ENCODE measurements at regions not wholly inside any gene's neighbourhood (a gene's known extent, or its start where the extent isn't known, plus 50 kb on each side); places are given as distances from the start of the nearest gene placed in this dataset.
A peak's percentile ranks its signal among the peaks of the same experiment; 100 is the strongest.

DNA sequence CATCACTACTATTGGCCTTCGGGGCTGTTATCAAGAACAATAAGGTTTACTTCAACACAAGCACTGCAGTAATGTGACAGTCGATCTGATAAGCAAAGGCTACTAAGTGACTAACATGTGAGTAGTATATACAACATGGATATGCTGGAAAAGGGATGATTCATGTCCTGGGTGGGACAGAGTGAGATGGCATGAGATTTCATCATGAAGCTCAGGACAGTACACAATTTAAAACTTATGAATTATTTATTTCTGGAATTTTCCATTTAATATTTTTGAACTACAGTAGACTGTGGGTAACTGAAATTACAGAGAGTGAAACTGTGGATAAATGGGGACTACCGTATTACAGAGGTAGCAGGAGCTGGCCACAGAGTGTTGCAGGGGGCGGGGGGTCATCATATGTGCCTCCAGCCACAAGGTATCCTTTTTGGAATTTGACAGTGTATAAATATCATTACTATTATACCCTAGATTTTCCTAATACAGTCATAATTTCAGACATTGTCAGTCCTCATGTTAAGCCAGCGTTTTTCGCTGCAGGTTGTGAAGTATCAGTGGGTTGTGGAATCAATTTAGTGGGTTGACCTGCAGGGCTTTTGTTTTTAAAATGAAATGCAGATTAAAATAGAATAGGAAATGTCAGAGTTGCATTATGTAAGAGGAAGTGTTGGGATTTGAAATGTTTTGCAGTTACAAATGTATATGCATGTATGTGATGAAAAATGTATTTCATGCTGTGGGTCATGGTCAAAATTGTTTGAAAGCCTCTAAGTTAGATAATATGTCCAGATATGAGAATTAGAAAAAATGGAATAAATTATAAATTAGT is 148.0 kb upstream of the NUDT4 start:
- Histone ChIP-seq H3K27me3 (replicated peaks in 1 of 4; ENCODE audit: control insufficient read depth in 3 of 4, extremely low read depth in 1 of 4, insufficient read depth in 3 of 4, low read length in 3 of 4) (peaks cover 0 to 1% (median 0%) of the 10 kb centered on the region in 4 experiments; a peak in 1 of 7 replicates), H3K14ac (ENCODE audit: insufficient read length) (no peak overlapping the region), H3K36me3 (ENCODE audit: control insufficient read depth in 2 of 4, insufficient read depth in 4 of 4, low read length in 3 of 4) (no peaks in the 10 kb centered on the region), H3K9ac (replicated peaks in 1 of 4; ENCODE audit: extremely low read depth in 1 of 4, low read depth in 3 of 4, low read length in 3 of 4) (no peak overlapping the region), H3K4me2 (ENCODE audit: insufficient read depth in 1 of 2, low read depth in 2 of 2, low read length in 2 of 2) (no peak overlapping the region), H3K18ac (ENCODE audit: extremely low read depth, low read length) (no peak overlapping the region), H3K79me2 (ENCODE audit: control insufficient read depth in 1 of 2, insufficient read depth in 2 of 2, low read length in 2 of 2) (no peaks in the 10 kb centered on the region), H3K56ac (replicated peaks; ENCODE audit: insufficient read length, low read depth, low read length) (no peak overlapping the region), H2BK12ac (ENCODE audit: low read depth, low read length) (no peak overlapping the region), H4K5ac (ENCODE audit: insufficient read length, low read depth, low read length) (no peak overlapping the region), H3K23ac (ENCODE audit: insufficient read length) (no peak overlapping the region), H2BK20ac (ENCODE audit: low read length) (no peak overlapping the region), H3K9me3 (ENCODE audit: insufficient read depth in 2 of 2, low read depth in 1 of 2, low read length in 1 of 2) (peaks cover 0 to 7% of the 10 kb centered on the region in 2 experiments; a peak in 1 of 4 replicates), H2AFZ (ENCODE audit: low read length) (no peak overlapping the region), H3K4ac (replicated peaks; ENCODE audit: insufficient read length, low read depth, low read length) (no peak overlapping the region), H3K4me1 (replicated peaks in 1 of 4; ENCODE audit: control insufficient read depth in 3 of 4, insufficient read depth in 4 of 4, low read length in 3 of 4) (no peaks in the 10 kb centered on the region), H4K91ac (replicated peaks; ENCODE audit: insufficient read length, low read length) (peak overlapping the region; percentile 81), H4K8ac (ENCODE audit: extremely low read depth, insufficient read depth, low read length) (no peak overlapping the region), H3K23me2 (ENCODE audit: low read depth, low read length) (no peaks in the 10 kb centered on the region), H2BK5ac (ENCODE audit: low read depth, low read length) (no peak overlapping the region), H3K4me3 (ENCODE audit: extremely low read depth in 1 of 4, insufficient read depth in 2 of 4, low read depth in 3 of 4, low read length in 4 of 4) (no peak overlapping the region), H2BK15ac (ENCODE audit: low read length) (no peak overlapping the region), H2AK5ac (ENCODE audit: low read depth, low read length) (no peak overlapping the region), H4K20me1 (replicated peaks in 1 of 2; ENCODE audit: control insufficient read depth in 1 of 2, insufficient read depth in 2 of 2, low read length in 2 of 2) (no peaks in the 10 kb centered on the region), H3K27ac (ENCODE audit: low read depth, low read length) (no peak overlapping the region), H3K79me1 (ENCODE audit: low read depth, low read length) (no peaks in the 10 kb centered on the region), H2BK120ac (replicated peaks; ENCODE audit: low read depth, low read length) (no peak overlapping the region)
- ChIA-PET POLR2A (ENCODE audit: partially characterized antibody) (no interaction called here), CTCF (ENCODE audit: partially characterized antibody) (interaction anchor here (0.7 kb wide), 1 partner anchor 12 kb away, joined by 4 read pairs; no protein-coding TSS in a partner anchor)
- WGBS, 2 experiments (ENCODE audit: extremely low coverage in 1 of 2, insufficient coverage in 1 of 2, insufficient read length in 1 of 2, insufficient replicate concordance in 2 of 2, low coverage in 1 of 2, low lambda C conversion rate in 2 of 2, missing lambda C conversion rate in 1 of 2) = 64% methylated on average over 6 of the region's 6 CpGs; no CpG with 5 or more reads in 1 of the 2 experiments
- no peak for FAIRE-seq
- DNase-seq (ENCODE audit: low read depth in 1 of 2, low spot score in 2 of 2) = no peak
- TF ChIP-seq TEAD4 (IDR thresholded peaks at IDR 0.05; ENCODE audit: low read depth, low read length) = no peak
- no peak for TF ChIP-seq SIX5 (IDR thresholded peaks at IDR 0.05; ENCODE audit: low read depth, low read length)
- TF ChIP-seq USF2 (IDR thresholded peaks at IDR 0.05; ENCODE audit: low read length) = no peak
- TF ChIP-seq SIN3A (conservative IDR thresholded peaks at IDR 0.05 in 1 of 2, IDR thresholded peaks at IDR 0.05 in 1 of 2; ENCODE audit: low read depth in 1 of 2, low read length in 2 of 2) = no peak
- no peak for TF ChIP-seq CTBP2 (IDR thresholded peaks at IDR 0.05; ENCODE audit: borderline replicate concordance, insufficient read depth, insufficient read length, low read length)
- TF ChIP-seq, protein P1, sequence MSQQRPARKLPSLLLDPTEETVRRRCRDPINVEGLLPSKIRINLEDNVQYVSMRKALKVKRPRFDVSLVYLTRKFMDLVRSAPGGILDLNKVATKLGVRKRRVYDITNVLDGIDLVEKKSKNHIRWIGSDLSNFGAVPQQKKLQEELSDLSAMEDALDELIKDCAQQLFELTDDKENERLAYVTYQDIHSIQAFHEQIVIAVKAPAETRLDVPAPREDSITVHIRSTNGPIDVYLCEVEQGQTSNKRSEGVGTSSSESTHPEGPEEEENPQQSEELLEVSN (IDR thresholded peaks at IDR 0.05) = no peak
- no peak for TF ChIP-seq SP2 (IDR thresholded peaks at IDR 0.05; ENCODE audit: low read length)
- no peak for TF ChIP-seq TAF1 (IDR thresholded peaks at IDR 0.05; ENCODE audit: low read depth, low read length)
- no peak for TF ChIP-seq HDAC2 (IDR thresholded peaks at IDR 0.05; ENCODE audit: borderline replicate concordance in 1 of 2, low read depth in 2 of 2, low read length in 2 of 2)

Measured in H1 (cell line).